ENCODE measurements at regions not wholly inside any gene's neighbourhood (a gene's known extent, or its start where the extent isn't known, plus 50 kb on each side); places are given as distances from the start of the nearest gene placed in this dataset.

GRCh38 chr5:167317884-167318283 lies 973.6 kb upstream of the WWC1 start:
- Mint-ChIP-seq H3K27ac (no peak overlapping the region), H3K36me3 (ENCODE audit: insufficient read depth) (no peaks in the 10 kb centered on the region), H3K27me3 (no peaks in the 10 kb centered on the region), H3K4me1 (ENCODE audit: low read depth) (no peaks in the 10 kb centered on the region), H3K4me3 (ENCODE audit: low read depth) (no peak overlapping the region), H3K9me3 (ENCODE audit: low read depth) (no peaks in the 10 kb centered on the region)
- TF ChIP-seq CTCF (IDR thresholded peaks at IDR 0.05; ENCODE audit: unreplicated experiment) = no peak
- DNase-seq (ENCODE audit: low spot score, unreplicated experiment) = no peak

GRCh38 chr5:167319243-167319642 lies 972.2 kb upstream of the WWC1 start:
- DNase-seq (ENCODE audit: low spot score, unreplicated experiment) = no peak
- no peak overlapping the region for H3K4me3 Mint-ChIP-seq (ENCODE audit: low read depth)
- no peaks in the 10 kb centered on the region for H3K27me3 Mint-ChIP-seq
- TF ChIP-seq CTCF (IDR thresholded peaks at IDR 0.05; ENCODE audit: unreplicated experiment) = no peak
- no peaks in the 10 kb centered on the region for H3K36me3 Mint-ChIP-seq (ENCODE audit: insufficient read depth)
- no peaks in the 10 kb centered on the region for H3K9me3 Mint-ChIP-seq (ENCODE audit: low read depth)
- H3K27ac Mint-ChIP-seq = no peak overlapping the region
- no peaks in the 10 kb centered on the region for H3K4me1 Mint-ChIP-seq (ENCODE audit: low read depth)

GRCh38 chr5:167320019-167320418 lies 971.4 kb upstream of the WWC1 start:
- H3K27ac Mint-ChIP-seq = no peak overlapping the region
- no peaks in the 10 kb centered on the region for H3K36me3 Mint-ChIP-seq (ENCODE audit: insufficient read depth)
- H3K9me3 Mint-ChIP-seq (ENCODE audit: low read depth) = no peaks in the 10 kb centered on the region
- no peak for TF ChIP-seq CTCF (IDR thresholded peaks at IDR 0.05; ENCODE audit: unreplicated experiment)
- no peaks in the 10 kb centered on the region for H3K4me1 Mint-ChIP-seq (ENCODE audit: low read depth)
- DNase-seq (ENCODE audit: low spot score, unreplicated experiment) = no peak
- no peak overlapping the region for H3K4me3 Mint-ChIP-seq (ENCODE audit: low read depth)
- H3K27me3 Mint-ChIP-seq = no peaks in the 10 kb centered on the region

GRCh38 chr5:167332309-167332708 lies 959.1 kb upstream of the WWC1 start:
- Mint-ChIP-seq H3K36me3 (ENCODE audit: insufficient read depth) (no peaks in the 10 kb centered on the region), H3K27me3 (no peaks in the 10 kb centered on the region), H3K27ac (no peak overlapping the region), H3K9me3 (ENCODE audit: low read depth) (no peaks in the 10 kb centered on the region), H3K4me1 (ENCODE audit: low read depth) (no peaks in the 10 kb centered on the region), H3K4me3 (ENCODE audit: low read depth) (no peak overlapping the region)
- DNase-seq (ENCODE audit: low spot score, unreplicated experiment) = no peak
- TF ChIP-seq CTCF (IDR thresholded peaks at IDR 0.05; ENCODE audit: unreplicated experiment) = no peak

GRCh38 chr5:167336161-167336560 lies 955.3 kb upstream of the WWC1 start:
- H3K27me3 Mint-ChIP-seq = no peaks in the 10 kb centered on the region
- H3K4me1 Mint-ChIP-seq (ENCODE audit: low read depth) = no peaks in the 10 kb centered on the region
- no peak for TF ChIP-seq CTCF (IDR thresholded peaks at IDR 0.05; ENCODE audit: unreplicated experiment)
- H3K9me3 Mint-ChIP-seq (ENCODE audit: low read depth) = no peaks in the 10 kb centered on the region
- H3K4me3 Mint-ChIP-seq (ENCODE audit: low read depth) = no peak overlapping the region
- DNase-seq (ENCODE audit: low spot score, unreplicated experiment) = no peak
- no peak overlapping the region for H3K27ac Mint-ChIP-seq
- H3K36me3 Mint-ChIP-seq (ENCODE audit: insufficient read depth) = no peaks in the 10 kb centered on the region
